NCI-H2107 (cell line): ENCODE measurements at regions not wholly inside any gene's neighbourhood (a gene's known extent, or its start where the extent isn't known, plus 50 kb on each side); places are given as distances from the start of the nearest gene placed in this dataset.

Experiments
- DNase-seq: peaks from one replicate; lab custom pipeline; 2025; lab: John Stamatoyannopoulos, UW

- no peak for DNase-seq
Observed at GRCh38 chr7:68994841-68995240, 603.4 kb upstream of the AUTS2 start.

- no peak for DNase-seq
Observed at GRCh38 chr7:68998136-68998535, 600.1 kb upstream of the AUTS2 start.

- no peak for DNase-seq
Observed at GRCh38 chr7:69002416-69002815, 595.9 kb upstream of the AUTS2 start.

GRCh38 chr7:69012149-69012548, 586.1 kb upstream of the AUTS2 start:
- DNase-seq, result no peak

- no peak for DNase-seq
Observed at GRCh38 chr7:69017208-69017607, 581.1 kb upstream of the AUTS2 start.

- DNase-seq, result no peak
Observed at GRCh38 chr7:69018200-69018599, 580.1 kb upstream of the AUTS2 start.

- no peak for DNase-seq
Observed at GRCh38 chr7:69019437-69019836, 578.8 kb upstream of the AUTS2 start.

GRCh38 chr7:69020536-69020935, 577.7 kb upstream of the AUTS2 start:
- DNase-seq, result no peak

- no peak for DNase-seq
Observed at GRCh38 chr7:69025249-69025648, 573.0 kb upstream of the AUTS2 start.

GRCh38 chr7:69032848-69033247, 565.4 kb upstream of the AUTS2 start:
- DNase-seq, result no peak

- DNase-seq, result no peak
Observed at GRCh38 chr7:69035826-69036225, 562.4 kb upstream of the AUTS2 start.

GRCh38 chr7:69036301-69036700, 562.0 kb upstream of the AUTS2 start:
- no peak for DNase-seq

GRCh38 chr7:69038915-69039314, 559.4 kb upstream of the AUTS2 start:
- no peak for DNase-seq

- DNase-seq, result no peak
Observed at GRCh38 chr7:69042138-69042537, 556.1 kb upstream of the AUTS2 start.

- DNase-seq, result no peak
Observed at GRCh38 chr7:69047151-69047754, 551.0 kb upstream of the AUTS2 start.

GRCh38 chr7:69049326-69049725, 548.9 kb upstream of the AUTS2 start:
- DNase-seq, result no peak

- no peak for DNase-seq
Observed at GRCh38 chr7:69052447-69052846, 545.8 kb upstream of the AUTS2 start.

- no peak for DNase-seq
Observed at GRCh38 chr7:69060516-69060915, 537.8 kb upstream of the AUTS2 start.

- DNase-seq, result no peak
Observed at GRCh38 chr7:69062020-69062765, 536.1 kb upstream of the AUTS2 start.

- no peak for DNase-seq
Observed at GRCh38 chr7:69067397-69067796, 530.9 kb upstream of the AUTS2 start.

GRCh38 chr7:69070476-69070875, 527.8 kb upstream of the AUTS2 start:
- no peak for DNase-seq

- no peak for DNase-seq
Observed at GRCh38 chr7:69076566-69076965, 521.7 kb upstream of the AUTS2 start.

GRCh38 chr7:69078997-69079769, 519.1 kb upstream of the AUTS2 start:
- no peak for DNase-seq
